IMR-90 (cell line): ENCODE measurements at regions not wholly inside any gene's neighbourhood (a gene's known extent, or its start where the extent isn't known, plus 50 kb on each side); places are given as distances from the start of the nearest gene placed in this dataset.

Experiments
- ATAC-seq: fragments of 200-7000 bp; cut with Tn5 transposase; 2 replicates; pipeline ENCODE4 v1.9.1; 2020; ENCODE audit warnings: low read depth, mild to moderate bottlenecking, moderate library complexity
- BruUV-seq: library from RNA; stranded (reverse); fragments of 400-500 nt; replicated peaks from 2 replicates; lab custom pipeline; 2021; lab: Mats Ljungman, UMichigan
- CTCF ChIA-PET: fragments of 300-600 bp; formaldehyde crosslinking; extraction: SDS; loops from one replicate; lab custom pipeline; 2021; ENCODE audit warnings: antibody characterized with exemption; lab: Yijun Ruan, JAX
- POLR2A ChIA-PET: fragments of 300-600 bp; sonication (Branson Sonifier 250); formaldehyde crosslinking; loops from one replicate; lab custom pipeline; 2022; ENCODE audit warnings: antibody characterized with exemption; ENCODE audit not compliant: unreplicated experiment; lab: Charles Lee
- DNase-seq: peaks from one replicate; pipeline ENCODE4 v3.0.0; 2013
- H2AFZ ChIP-seq: replicated peaks from 2 replicates; pipeline ENCODE3; 2013; ENCODE audit warnings: low read length, mild to moderate bottlenecking; ENCODE audit not compliant: poor library complexity
- H2AK5ac ChIP-seq: 2 replicates; pipeline ENCODE4 v1.6.1; 2013; ENCODE audit warnings: low read depth, low read length, inconsistent platforms
- H2AK9ac ChIP-seq: replicated peaks from 2 replicates; pipeline ENCODE3; 2013; ENCODE audit warnings: mild to moderate bottlenecking, low read depth, low read length, moderate library complexity; ENCODE audit not compliant: poor library complexity
- H2BK120ac ChIP-seq: 2 replicates; pipeline ENCODE4 v1.6.1; 2013; ENCODE audit warnings: low read depth, low read length, inconsistent platforms
- H2BK15ac ChIP-seq: 3 replicates; pipeline ENCODE4 v1.6.1; 2013; ENCODE audit warnings: low read depth, low read length, inconsistent platforms
- H2BK20ac ChIP-seq: 2 replicates; pipeline ENCODE4 v1.6.1; 2013; ENCODE audit warnings: low read depth, mild to moderate bottlenecking, inconsistent platforms, low read length, moderate library complexity
- H2BK5ac ChIP-seq: 2 replicates; pipeline ENCODE4 v1.6.1; 2013; ENCODE audit warnings: mild to moderate bottlenecking, low read depth, low read length, inconsistent platforms; ENCODE audit not compliant: poor library complexity, severe bottlenecking
- H3K14ac ChIP-seq: replicated peaks from 2 replicates; pipeline ENCODE4 v1.6.1; 2013; ENCODE audit warnings: low read depth, low read length, inconsistent platforms
- H3K18ac ChIP-seq: 2 replicates; pipeline ENCODE4 v1.6.1; 2013; ENCODE audit warnings: low read depth, low read length, control low read depth
- H3K23ac ChIP-seq: 2 replicates; pipeline ENCODE4 v1.6.1; 2013; ENCODE audit warnings: low read depth, low read length, inconsistent platforms
- H3K27ac ChIP-seq: 2 replicates; pipeline ENCODE4 v1.5.1; 2013; ENCODE audit warnings: mild to moderate bottlenecking, control low read depth, low read length; ENCODE audit not compliant: insufficient read depth
- H3K27me3 ChIP-seq: 2 replicates; pipeline ENCODE4 v1.6.1; 2013; ENCODE audit warnings: low read length; ENCODE audit not compliant: control insufficient read depth, insufficient read depth
- H3K36me3 ChIP-seq: 2 replicates; pipeline ENCODE4 v1.6.1; 2013; ENCODE audit warnings: low read length, mixed read lengths; ENCODE audit not compliant: control insufficient read depth, insufficient read depth
- H3K4ac ChIP-seq: 2 replicates; pipeline ENCODE4 v1.6.1; 2013; ENCODE audit warnings: low read depth, low read length, inconsistent platforms
- H3K4me1 ChIP-seq: 2 replicates; pipeline ENCODE4 v1.6.1; 2013; ENCODE audit warnings: low read length, mixed read lengths; ENCODE audit not compliant: control insufficient read depth, insufficient read depth
- H3K4me2 ChIP-seq: 2 replicates; pipeline ENCODE4 v1.6.1; 2013; ENCODE audit warnings: low read depth, mild to moderate bottlenecking, control low read depth, low read length, moderate library complexity
- H3K4me3 ChIP-seq: 2 replicates; pipeline ENCODE4 v1.5.1; 2013; ENCODE audit warnings: low read depth, mild to moderate bottlenecking, control low read depth, low read length, moderate library complexity; ENCODE audit not compliant: insufficient read depth
- H3K56ac ChIP-seq: 2 replicates; pipeline ENCODE4 v1.6.1; 2013; ENCODE audit warnings: low read length, inconsistent platforms; ENCODE audit not compliant: insufficient read depth; ENCODE audit errors: extremely low read depth
- H3K79me1 ChIP-seq, 2 experiments: 2 replicates each; pipeline ENCODE4 v1.6.1; 2013; ENCODE audit warnings: low read length in 2 of 2, inconsistent platforms in 1 of 2, low read depth in 1 of 2
- H3K9ac ChIP-seq: 2 replicates; pipeline ENCODE4 v1.6.1; 2013; ENCODE audit warnings: low read depth, low read length, control low read depth
- H3K9me1 ChIP-seq: 2 replicates; pipeline ENCODE4 v1.6.1; 2013; ENCODE audit warnings: low read length, inconsistent platforms; ENCODE audit not compliant: insufficient read depth
- H3K9me3 ChIP-seq: 2 replicates; pipeline ENCODE4 v1.6.1; 2013; ENCODE audit warnings: low read length; ENCODE audit not compliant: control insufficient read depth, insufficient read depth
- H4K20me1 ChIP-seq: 2 replicates; pipeline ENCODE4 v1.6.1; 2013; ENCODE audit warnings: low read length, inconsistent platforms; ENCODE audit not compliant: insufficient read depth
- H4K5ac ChIP-seq: 2 replicates; pipeline ENCODE4 v1.6.1; 2013; ENCODE audit warnings: mild to moderate bottlenecking, low read depth, low read length, control low read depth
- H4K8ac ChIP-seq, 2 experiments: 2 replicates each; pipeline ENCODE4 v1.6.1; 2013; ENCODE audit warnings: low read depth in 2 of 2, low read length in 2 of 2, control low read depth in 1 of 2, inconsistent platforms in 1 of 2
- H4K91ac ChIP-seq: 2 replicates; pipeline ENCODE4 v1.6.1; 2013; ENCODE audit warnings: low read depth, low read length, inconsistent platforms; ENCODE audit not compliant: insufficient read depth
- BHLHE40 ChIP-seq: fragments of 150-350 bp; IDR thresholded peaks from 2 replicates; pipeline ENCODE4 v1.6.1; 2016; ENCODE audit warnings: mild to moderate bottlenecking, low read depth, low read length
- CEBPB ChIP-seq: IDR thresholded peaks from 2 replicates; pipeline ENCODE4 v1.6.1; 2012; ENCODE audit warnings: low read depth, low read length, improper control_type of control experiment
- CHD1 ChIP-seq: IDR thresholded peaks from 2 replicates; pipeline ENCODE4 v1.6.1; 2012; ENCODE audit warnings: low read depth, low read length, improper control_type of control experiment
- CTCF ChIP-seq: conservative IDR thresholded peaks from 2 replicates; pipeline ENCODE4 v1.5.1; 2012; ENCODE audit warnings: mild to moderate bottlenecking, low read depth, low read length, improper control_type of control experiment
- ELK1 ChIP-seq: fragments of 150-350 bp; IDR thresholded peaks from 2 replicates; pipeline ENCODE4 v1.6.1; 2016; ENCODE audit warnings: low read depth, mild to moderate bottlenecking, low read length, moderate library complexity, borderline replicate concordance
- FOS ChIP-seq: fragments of 150-350 bp; IDR thresholded peaks from 2 replicates; pipeline ENCODE4 v1.6.1; 2016; ENCODE audit warnings: low read depth, low read length
- MAFK ChIP-seq: IDR thresholded peaks from 2 replicates; pipeline ENCODE4 v1.6.1; 2012; ENCODE audit warnings: low read depth, low read length, improper control_type of control experiment
- MAZ ChIP-seq: IDR thresholded peaks from 2 replicates; pipeline ENCODE4 v1.6.1; 2012; ENCODE audit warnings: low read depth, mild to moderate bottlenecking, low read length, improper control_type of control experiment, moderate library complexity, borderline replicate concordance
- MXI1 ChIP-seq: IDR thresholded peaks from 2 replicates; pipeline ENCODE4 v1.6.1; 2012; ENCODE audit warnings: low read depth, mild to moderate bottlenecking, low read length, moderate library complexity, borderline replicate concordance
- NFE2L2 ChIP-seq: fragments of 150-350 bp; IDR thresholded peaks from 2 replicates; pipeline ENCODE4 v1.6.1; 2016; ENCODE audit warnings: low read depth, mild to moderate bottlenecking, low read length
- POLR2A ChIP-seq: IDR thresholded peaks from 2 replicates; pipeline ENCODE4 v1.6.1; 2012; ENCODE audit warnings: mild to moderate bottlenecking, low read depth, low read length
- RAD21 ChIP-seq: IDR thresholded peaks from 2 replicates; pipeline ENCODE4 v1.6.1; 2012; ENCODE audit warnings: low read length, improper control_type of control experiment
- RCOR1 ChIP-seq: IDR thresholded peaks from 2 replicates; pipeline ENCODE4 v1.6.1; 2012; ENCODE audit warnings: mild to moderate bottlenecking, low read length, improper control_type of control experiment; ENCODE audit not compliant: insufficient replicate concordance
- RFX5 ChIP-seq: IDR thresholded peaks from 2 replicates; pipeline ENCODE4 v1.8.0; 2012; ENCODE audit warnings: low read depth, mild to moderate bottlenecking, low read length, moderate library complexity
- SMC3 ChIP-seq: fragments of 150-350 bp; IDR thresholded peaks from 2 replicates; pipeline ENCODE4 v1.6.1; 2016; ENCODE audit warnings: low read depth, mild to moderate bottlenecking, antibody characterized with exemption, low read length, moderate library complexity
- USF2 ChIP-seq: fragments of 150-350 bp; IDR thresholded peaks from 2 replicates; pipeline ENCODE4 v1.6.1; 2017; ENCODE audit warnings: mild to moderate bottlenecking, antibody characterized with exemption, low read length, low read depth
- WGBS, 2 experiments: methylation state at CpG; one replicate each; pipeline versions ENCODE4 v1.1.5 to v1.1.7; 2013; ENCODE audit warnings: missing lambda C conversion rate in 2 of 2; ENCODE audit not compliant: insufficient read length in 1 of 2; ENCODE audit errors: extremely low coverage in 2 of 2; 5-methylcytosine and 5-hydroxymethylcytosine counted together
- dilution Hi-C: fragments of 300-500 bp; cut with HindIII; formaldehyde crosslinking; loops from one replicate; pipeline ENCODE4 v1.14.3; 2018; ENCODE audit warnings: low sequenced_read_pairs; ENCODE audit not compliant: unreplicated experiment
- in situ Hi-C: fragments of 300-500 bp; cut with MboI; formaldehyde crosslinking; loops from 3 replicates; pipeline ENCODE4 v1.14.3; 2019; ENCODE audit warnings: low sequenced_read_pairs, inconsistent platforms, mixed read lengths
- intact Hi-C: fragments of 100-400 bp; cut with micrococcal nuclease; formaldehyde crosslinking; loops from 2 replicates; pipeline ENCODE4 v1.10.0; 2022

- no peak overlapping the region for H4K8ac ChIP-seq
- no peaks in the 10 kb centered on the region for H3K4me1 ChIP-seq
- H3K27me3 ChIP-seq, result no peaks in the 10 kb centered on the region
- no peaks in the 10 kb centered on the region for H3K9me1 ChIP-seq
- no peak overlapping the region for H3K27ac ChIP-seq
- H2BK120ac ChIP-seq, result no peak overlapping the region
- no peak overlapping the region for H2BK15ac ChIP-seq
- dilution Hi-C loops, result no loop called here
- POLR2A ChIA-PET, result interaction anchor here (0.6 kb wide), 1 partner anchor 11 kb away, joined by 3 read pairs; no protein-coding TSS in a partner anchor
- CTCF ChIA-PET, result no interaction called here
- no peak overlapping the region for H2AFZ ChIP-seq
- H3K14ac ChIP-seq, result no peak overlapping the region
- H3K4ac ChIP-seq, result no peak overlapping the region
- H3K18ac ChIP-seq, result no peak overlapping the region
- no peak overlapping the region for H4K91ac ChIP-seq
- TF ChIP-seq CTCF, result no peak
- TF ChIP-seq FOS, result no peak
- TF ChIP-seq RAD21, result no peak
- no peak for TF ChIP-seq SMC3
- TF ChIP-seq RFX5, result no peak
- TF ChIP-seq MAFK, result no peak
- no peak for TF ChIP-seq USF2
- no peak for TF ChIP-seq NFE2L2
- no peak for TF ChIP-seq RCOR1
- no peak for TF ChIP-seq MAZ
- no peak for TF ChIP-seq POLR2A
- TF ChIP-seq ELK1, result no peak
- no peak for TF ChIP-seq BHLHE40
- no peak for TF ChIP-seq CEBPB
- no peak for TF ChIP-seq MXI1
- TF ChIP-seq CHD1, result no peak
- no peak overlapping the region for H4K5ac ChIP-seq
- WGBS, 2 experiments, result 0% methylated on average over 1 of the region's 2 CpGs; no CpG with 5 or more reads in 1 of the 2 experiments
- ATAC-seq, result no peak
- no peak overlapping the region for H3K4me3 ChIP-seq
- H3K9me3 ChIP-seq, result no peaks in the 10 kb centered on the region
- H3K79me1 ChIP-seq, result no peaks in the 10 kb centered on the region
- in situ Hi-C loops, result no loop called here
- H2AK9ac ChIP-seq, result no peak overlapping the region
- no peak overlapping the region for H2BK5ac ChIP-seq
- no TSS peak for BruUV-seq
- intact Hi-C loops, result no loop called here
- H3K56ac ChIP-seq, result no peak overlapping the region
- H3K36me3 ChIP-seq, result no peaks in the 10 kb centered on the region
- H2BK20ac ChIP-seq, result no peak overlapping the region
- no peak overlapping the region for H3K9ac ChIP-seq
- H3K4me2 ChIP-seq, result no peak overlapping the region
- DNase-seq, result no peak
- H3K23ac ChIP-seq, result no peak overlapping the region
- H2AK5ac ChIP-seq, result no peak overlapping the region
- H4K20me1 ChIP-seq, result no peaks in the 10 kb centered on the region
Observed at GRCh38 chr10:7006566-7006965, 404.3 kb downstream of the SFMBT2 start.
